ENCODE measurements at regions not wholly inside any gene's neighbourhood (a gene's known extent, or its start where the extent isn't known, plus 50 kb on each side); places are given as distances from the start of the nearest gene placed in this dataset.
A peak's percentile ranks its signal among the peaks of the same experiment; 100 is the strongest.

- Histone ChIP-seq H3K27me3 (ENCODE audit: control insufficient read depth, insufficient read depth, low read length) (no peaks in the 10 kb centered on the region), H3K9ac (ENCODE audit: low read depth, low read length) (no peak overlapping the region), H3K18ac (ENCODE audit: low read depth, low read length) (no peak overlapping the region), H3K27ac (ENCODE audit: insufficient read depth, low read length) (no peak overlapping the region), H4K20me1 (ENCODE audit: insufficient read depth, low read length) (no peaks in the 10 kb centered on the region), H3K4me2 (ENCODE audit: low read depth, low read length) (no peak overlapping the region), H3K79me1 (ENCODE audit: low read depth in 1 of 2, low read length in 2 of 2) (no peaks in the 10 kb centered on the region), H3K36me3 (ENCODE audit: control insufficient read depth, insufficient read depth, low read length) (no peaks in the 10 kb centered on the region), H3K9me3 (ENCODE audit: control insufficient read depth, insufficient read depth, low read length) (no peaks in the 10 kb centered on the region), H2AFZ (replicated peaks; ENCODE audit: low read length, poor library complexity) (no peak overlapping the region), H3K23ac (ENCODE audit: low read depth, low read length) (no peak overlapping the region), H2BK120ac (ENCODE audit: low read depth, low read length) (no peak overlapping the region), H2AK5ac (ENCODE audit: low read depth, low read length) (no peak overlapping the region), H4K8ac (ENCODE audit: low read depth in 2 of 2, low read length in 2 of 2) (no peak overlapping the region), H3K56ac (ENCODE audit: extremely low read depth, insufficient read depth, low read length) (no peak overlapping the region), H2BK20ac (ENCODE audit: low read depth, low read length) (no peak overlapping the region), H3K4ac (ENCODE audit: low read depth, low read length) (no peak overlapping the region), H2BK5ac (ENCODE audit: low read depth, low read length, poor library complexity, severe bottlenecking) (no peak overlapping the region), H3K9me1 (ENCODE audit: insufficient read depth, low read length) (no peaks in the 10 kb centered on the region), H3K14ac (replicated peaks; ENCODE audit: low read depth, low read length) (no peak overlapping the region), H4K5ac (ENCODE audit: low read depth, low read length) (no peak overlapping the region), H2BK15ac (ENCODE audit: low read depth, low read length) (no peak overlapping the region), H3K4me3 (ENCODE audit: insufficient read depth, low read depth, low read length) (no peak overlapping the region), H4K91ac (ENCODE audit: insufficient read depth, low read depth, low read length) (no peak overlapping the region), H3K4me1 (ENCODE audit: control insufficient read depth, insufficient read depth, low read length) (no peaks in the 10 kb centered on the region), H2AK9ac (replicated peaks; ENCODE audit: low read depth, low read length, poor library complexity) (no peak overlapping the region)
- in situ Hi-C loops (cut with MboI; ENCODE audit: low sequenced_read_pairs), result no loop called here
- no CpG with 5 or more reads among the region's 1 CpG for WGBS, 2 experiments (ENCODE audit: extremely low coverage in 2 of 2, insufficient read length in 1 of 2)
- intact Hi-C loops (cut with micrococcal nuclease), result no loop called here
- DNase-seq (peak; percentile 8), ATAC-seq (ENCODE audit: low read depth) (no peak)
- POLR2A ChIA-PET (ENCODE audit: unreplicated experiment), result no interaction called here
- dilution Hi-C loops (cut with HindIII; ENCODE audit: low sequenced_read_pairs, unreplicated experiment), result no loop called here
- CTCF ChIA-PET, result interaction anchor here (0.6 kb wide), 1 partner anchor 56 kb away, joined by 3 read pairs; no protein-coding TSS in a partner anchor
- TF ChIP-seq MXI1 (IDR thresholded peaks at IDR 0.05; ENCODE audit: borderline replicate concordance, low read depth, low read length) (no peak), RAD21 (IDR thresholded peaks at IDR 0.05; ENCODE audit: low read length) (no peak), RCOR1 (IDR thresholded peaks at IDR 0.05; ENCODE audit: insufficient replicate concordance, low read length) (no peak), CTCF (conservative IDR thresholded peaks at IDR 0.05; ENCODE audit: low read depth, low read length) (no peak), CHD1 (IDR thresholded peaks at IDR 0.05; ENCODE audit: low read depth, low read length) (no peak), MAFK (IDR thresholded peaks at IDR 0.05; ENCODE audit: low read depth, low read length) (no peak), RFX5 (IDR thresholded peaks at IDR 0.05; ENCODE audit: low read depth, low read length) (no peak), CEBPB (IDR thresholded peaks at IDR 0.05; ENCODE audit: low read depth, low read length) (no peak), ELK1 (IDR thresholded peaks at IDR 0.05; ENCODE audit: borderline replicate concordance, low read depth, low read length) (no peak), BHLHE40 (IDR thresholded peaks at IDR 0.05; ENCODE audit: low read depth, low read length) (no peak), NFE2L2 (IDR thresholded peaks at IDR 0.05; ENCODE audit: low read depth, low read length) (no peak), POLR2A (IDR thresholded peaks at IDR 0.05; ENCODE audit: low read depth, low read length) (no peak), FOS (IDR thresholded peaks at IDR 0.05; ENCODE audit: low read depth, low read length) (no peak), MAZ (IDR thresholded peaks at IDR 0.05; ENCODE audit: borderline replicate concordance, low read depth, low read length) (no peak), SMC3 (IDR thresholded peaks at IDR 0.05; ENCODE audit: low read depth, low read length) (no peak), USF2 (IDR thresholded peaks at IDR 0.05; ENCODE audit: low read depth, low read length) (no peak)
- BruUV-seq (replicated peaks), result no TSS peak
Observed at GRCh38 chr3:146972726-146973125, 367.6 kb upstream of the PLSCR5 start.
